Chondrocyte (in vitro differentiated cells): ENCODE measurements at regions not wholly inside any gene's neighbourhood (a gene's known extent, or its start where the extent isn't known, plus 50 kb on each side); places are given as distances from the start of the nearest gene placed in this dataset.

Source experiments
- DNase-seq: peaks from one replicate; pipeline ENCODE4 v3.0.0; 2021; ENCODE audit warnings: mixed read lengths, low spot score
- H3K27ac Mint-ChIP-seq: one replicate; pipeline ENCODE4 v1.8.0; 2021; ENCODE audit warnings: mild to moderate bottlenecking, moderate library complexity, mixed read lengths; ENCODE audit not compliant: unreplicated experiment
- H3K27me3 Mint-ChIP-seq: 2 replicates; pipeline ENCODE4 v1.8.0; 2021; ENCODE audit warnings: low read depth, mixed read lengths
- H3K36me3 Mint-ChIP-seq: 2 replicates; pipeline ENCODE4 v1.8.0; 2021; ENCODE audit warnings: low read depth, mixed read lengths
- H3K4me1 Mint-ChIP-seq: 2 replicates; pipeline ENCODE4 v1.8.0; 2021; ENCODE audit warnings: low read depth, mild to moderate bottlenecking, mixed read lengths
- H3K4me3 Mint-ChIP-seq: one replicate; pipeline ENCODE4 v1.8.0; 2021; ENCODE audit warnings: mild to moderate bottlenecking, moderate library complexity, mixed read lengths; ENCODE audit not compliant: unreplicated experiment
- H3K9me3 Mint-ChIP-seq: 2 replicates; pipeline ENCODE4 v1.8.0; 2021; ENCODE audit warnings: low read depth, mixed read lengths
- CTCF ChIP-seq: fragments of 200-600 bp; sonication (generic); IDR thresholded peaks from 2 replicates; pipeline ENCODE4 v1.5.0; 2021; ENCODE audit warnings: antibody characterized with exemption, mild to moderate bottlenecking, moderate library complexity

GRCh38 chr1:98422816-98423215 lies 238.7 kb upstream of the SNX7 start:
- DNase-seq, result no peak
- H3K27ac Mint-ChIP-seq, result no peak overlapping the region
- TF ChIP-seq CTCF, result no peak
- H3K4me3 Mint-ChIP-seq, result no peak overlapping the region
- peaks cover 1% of the 10 kb centered on the region for H3K9me3 Mint-ChIP-seq
- no peaks in the 10 kb centered on the region for H3K27me3 Mint-ChIP-seq
- H3K36me3 Mint-ChIP-seq, result no peaks in the 10 kb centered on the region
- H3K4me1 Mint-ChIP-seq, result peaks cover 11% of the 10 kb centered on the region

- no peak for TF ChIP-seq CTCF
- Mint-ChIP-seq H3K27ac (no peak overlapping the region), H3K4me3 (no peak overlapping the region), H3K4me1 (peaks cover 11% of the 10 kb centered on the region), H3K9me3 (peaks cover 3% of the 10 kb centered on the region), H3K27me3 (no peaks in the 10 kb centered on the region), H3K36me3 (no peaks in the 10 kb centered on the region)
- DNase-seq, result no peak
Observed at GRCh38 chr1:98421085-98421435, 240.5 kb upstream of the SNX7 start.

GRCh38 chr1:98420376-98421084 lies 241.0 kb upstream of the SNX7 start:
- Mint-ChIP-seq H3K27ac (no peak overlapping the region), H3K36me3 (no peaks in the 10 kb centered on the region), H3K9me3 (peaks cover 3% of the 10 kb centered on the region), H3K4me1 (peaks cover 11% of the 10 kb centered on the region), H3K27me3 (no peaks in the 10 kb centered on the region), H3K4me3 (no peak overlapping the region)
- TF ChIP-seq CTCF, result no peak
- DNase-seq, result no peak

GRCh38 chr1:98417820-98418219 lies 243.7 kb upstream of the SNX7 start:
- Mint-ChIP-seq H3K27me3 (no peaks in the 10 kb centered on the region), H3K36me3 (no peaks in the 10 kb centered on the region), H3K4me1 (peaks cover 11% of the 10 kb centered on the region), H3K27ac (no peak overlapping the region), H3K9me3 (peaks cover 11% of the 10 kb centered on the region), H3K4me3 (no peak overlapping the region)
- no peak for DNase-seq
- no peak for TF ChIP-seq CTCF

- Mint-ChIP-seq H3K27me3 (no peaks in the 10 kb centered on the region), H3K36me3 (no peaks in the 10 kb centered on the region), H3K4me3 (no peak overlapping the region), H3K4me1 (peaks cover 16% of the 10 kb centered on the region), H3K9me3 (peaks cover 17% of the 10 kb centered on the region), H3K27ac (no peak overlapping the region)
- no peak for TF ChIP-seq CTCF
- DNase-seq, result no peak
Observed at GRCh38 chr1:98410082-98410481, 251.4 kb upstream of the SNX7 start.
